ENCODE measurements at regions not wholly inside any gene's neighbourhood (a gene's known extent, or its start where the extent isn't known, plus 50 kb on each side); places are given as distances from the start of the nearest gene placed in this dataset.
"Not testable (repeated sequence)": the region's sequence is repeated elsewhere in the genome, so short reads cannot be mapped to it uniquely, and the experiment has no call there.

DNA sequence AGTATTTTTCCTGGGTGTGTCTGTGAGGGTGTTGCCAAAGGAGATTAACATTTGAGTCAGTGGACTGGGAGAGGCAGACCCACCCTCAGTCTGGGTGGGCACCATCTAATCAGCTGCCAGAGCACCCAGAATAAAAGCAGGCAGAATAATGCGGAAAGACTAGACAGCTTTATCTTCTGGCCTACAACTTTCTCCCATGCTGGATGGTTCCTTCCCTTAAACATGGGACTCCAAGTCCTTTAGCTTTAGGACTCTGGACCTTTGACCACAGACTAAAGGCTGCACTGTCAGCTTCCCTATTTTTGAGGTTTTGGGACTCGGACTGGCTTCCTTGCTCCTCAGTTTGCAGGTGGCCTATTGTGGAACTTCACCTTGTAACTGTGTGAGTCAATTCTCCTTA is 418.1 kb downstream of the DTWD2 start:
- TF ChIP-seq, protein P1, sequence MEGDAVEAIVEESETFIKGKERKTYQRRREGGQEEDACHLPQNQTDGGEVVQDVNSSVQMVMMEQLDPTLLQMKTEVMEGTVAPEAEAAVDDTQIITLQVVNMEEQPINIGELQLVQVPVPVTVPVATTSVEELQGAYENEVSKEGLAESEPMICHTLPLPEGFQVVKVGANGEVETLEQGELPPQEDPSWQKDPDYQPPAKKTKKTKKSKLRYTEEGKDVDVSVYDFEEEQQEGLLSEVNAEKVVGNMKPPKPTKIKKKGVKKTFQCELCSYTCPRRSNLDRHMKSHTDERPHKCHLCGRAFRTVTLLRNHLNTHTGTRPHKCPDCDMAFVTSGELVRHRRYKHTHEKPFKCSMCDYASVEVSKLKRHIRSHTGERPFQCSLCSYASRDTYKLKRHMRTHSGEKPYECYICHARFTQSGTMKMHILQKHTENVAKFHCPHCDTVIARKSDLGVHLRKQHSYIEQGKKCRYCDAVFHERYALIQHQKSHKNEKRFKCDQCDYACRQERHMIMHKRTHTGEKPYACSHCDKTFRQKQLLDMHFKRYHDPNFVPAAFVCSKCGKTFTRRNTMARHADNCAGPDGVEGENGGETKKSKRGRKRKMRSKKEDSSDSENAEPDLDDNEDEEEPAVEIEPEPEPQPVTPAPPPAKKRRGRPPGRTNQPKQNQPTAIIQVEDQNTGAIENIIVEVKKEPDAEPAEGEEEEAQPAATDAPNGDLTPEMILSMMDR (IDR thresholded peaks at IDR 0.05) = not testable (repeated sequence)
- not testable (repeated sequence) for TF ChIP-seq EZH2phosphoT487 (IDR thresholded peaks at IDR 0.05)

Data from neural progenitor cell (in vitro differentiated cells).